ENCODE measurements at regions not wholly inside any gene's neighbourhood (a gene's known extent, or its start where the extent isn't known, plus 50 kb on each side); places are given as distances from the start of the nearest gene placed in this dataset.

GRCh38 chr11:39786682-39787081, 1672.8 kb downstream of the LRRC4C start:
- H3K27ac ChIP-seq = no peak overlapping the region
- TF ChIP-seq ZFX (IDR thresholded peaks at IDR 0.05; ENCODE audit: borderline replicate concordance) = no peak
- TF ChIP-seq, protein P1, sequence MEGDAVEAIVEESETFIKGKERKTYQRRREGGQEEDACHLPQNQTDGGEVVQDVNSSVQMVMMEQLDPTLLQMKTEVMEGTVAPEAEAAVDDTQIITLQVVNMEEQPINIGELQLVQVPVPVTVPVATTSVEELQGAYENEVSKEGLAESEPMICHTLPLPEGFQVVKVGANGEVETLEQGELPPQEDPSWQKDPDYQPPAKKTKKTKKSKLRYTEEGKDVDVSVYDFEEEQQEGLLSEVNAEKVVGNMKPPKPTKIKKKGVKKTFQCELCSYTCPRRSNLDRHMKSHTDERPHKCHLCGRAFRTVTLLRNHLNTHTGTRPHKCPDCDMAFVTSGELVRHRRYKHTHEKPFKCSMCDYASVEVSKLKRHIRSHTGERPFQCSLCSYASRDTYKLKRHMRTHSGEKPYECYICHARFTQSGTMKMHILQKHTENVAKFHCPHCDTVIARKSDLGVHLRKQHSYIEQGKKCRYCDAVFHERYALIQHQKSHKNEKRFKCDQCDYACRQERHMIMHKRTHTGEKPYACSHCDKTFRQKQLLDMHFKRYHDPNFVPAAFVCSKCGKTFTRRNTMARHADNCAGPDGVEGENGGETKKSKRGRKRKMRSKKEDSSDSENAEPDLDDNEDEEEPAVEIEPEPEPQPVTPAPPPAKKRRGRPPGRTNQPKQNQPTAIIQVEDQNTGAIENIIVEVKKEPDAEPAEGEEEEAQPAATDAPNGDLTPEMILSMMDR (IDR thresholded peaks at IDR 0.05) = no peak

GRCh38 chr11:39786281-39786680, 1673.2 kb downstream of the LRRC4C start:
- TF ChIP-seq ZFX (IDR thresholded peaks at IDR 0.05; ENCODE audit: borderline replicate concordance) = no peak
- TF ChIP-seq, protein P1 (IDR thresholded peaks at IDR 0.05) = no peak
- H3K27ac ChIP-seq = no peak overlapping the region

DNA sequence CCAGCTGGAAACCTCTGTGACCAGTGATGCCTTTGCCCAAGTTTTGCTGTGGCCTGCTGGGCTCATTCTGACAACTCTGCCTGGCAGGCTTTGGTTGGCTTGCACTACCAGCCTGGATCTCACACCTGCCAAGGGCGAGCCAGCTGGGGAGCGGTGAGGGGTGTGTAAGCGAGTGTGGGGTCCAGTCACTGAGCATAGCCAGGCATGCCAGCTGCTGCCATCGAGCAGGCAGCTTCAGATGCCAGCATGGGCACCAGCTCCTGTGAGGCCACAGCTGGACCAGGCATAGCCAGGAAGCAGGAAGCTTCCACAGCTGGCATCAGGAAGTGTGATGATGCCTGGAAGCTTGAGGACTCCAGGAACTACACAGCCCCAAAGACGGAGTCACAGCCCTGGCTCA, 1674.6 kb downstream of the LRRC4C start:
- no peak overlapping the region for H3K27ac ChIP-seq
- no peak for TF ChIP-seq ZFX (IDR thresholded peaks at IDR 0.05; ENCODE audit: borderline replicate concordance)
- TF ChIP-seq, protein P1 (IDR thresholded peaks at IDR 0.05) = no peak

GRCh38 chr11:39780131-39780530, 1679.3 kb downstream of the LRRC4C start:
- TF ChIP-seq, protein P1 (IDR thresholded peaks at IDR 0.05) = no peak
- no peak for TF ChIP-seq ZFX (IDR thresholded peaks at IDR 0.05; ENCODE audit: borderline replicate concordance)
- no peak overlapping the region for H3K27ac ChIP-seq

DNA sequence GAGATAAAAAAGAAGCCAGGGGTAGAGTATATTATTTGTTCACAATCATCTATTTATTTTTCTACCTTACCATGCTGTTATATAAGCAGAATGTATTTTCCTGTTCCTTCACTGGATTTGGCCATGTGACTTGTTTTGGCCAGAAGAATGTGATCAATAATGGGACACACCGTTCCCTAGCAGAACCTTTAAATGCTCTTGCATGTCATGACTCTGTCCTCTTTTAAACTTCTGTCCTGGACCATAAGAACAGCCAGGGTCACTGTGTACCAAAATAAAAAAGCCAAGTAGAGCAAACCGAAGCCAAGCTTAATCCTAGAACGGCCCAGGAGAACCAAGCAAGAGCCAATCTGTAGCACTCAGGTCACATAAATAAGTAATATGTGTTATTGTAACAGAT, 1682.4 kb downstream of the LRRC4C start:
- H3K27ac ChIP-seq = no peak overlapping the region
- TF ChIP-seq, protein P1 (IDR thresholded peaks at IDR 0.05) = no peak
- no peak for TF ChIP-seq ZFX (IDR thresholded peaks at IDR 0.05; ENCODE audit: borderline replicate concordance)

DNA sequence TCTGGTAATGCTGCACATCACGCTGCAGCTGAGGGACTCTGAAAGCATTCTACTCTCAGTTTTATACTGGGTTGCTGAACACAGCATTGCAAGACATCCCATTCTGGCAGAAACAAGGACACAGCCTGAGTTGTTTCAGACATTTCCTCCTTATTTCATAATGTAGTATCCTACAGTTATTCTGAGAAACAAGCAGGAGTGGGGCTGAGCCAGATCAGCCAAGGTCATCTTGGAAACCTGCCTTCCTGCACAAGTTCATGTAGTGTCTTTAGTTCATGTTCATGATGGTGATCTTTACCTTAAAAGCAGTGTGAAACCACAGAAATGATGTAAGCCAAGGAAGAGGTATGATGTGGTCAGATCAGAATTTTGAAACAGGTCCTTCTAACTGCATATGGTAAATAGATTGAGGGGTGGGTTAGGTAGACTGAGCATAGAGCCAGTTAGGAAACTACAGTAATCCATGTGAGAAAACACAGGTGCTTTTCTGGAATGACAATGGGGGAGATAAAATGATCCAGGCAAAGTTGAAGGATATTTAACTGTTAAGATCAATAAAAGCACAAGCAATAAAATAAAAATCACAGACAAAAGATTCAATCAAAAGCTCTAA, 1686.8 kb downstream of the LRRC4C start:
- TF ChIP-seq, protein P1 (IDR thresholded peaks at IDR 0.05) = no peak
- TF ChIP-seq ZFX (IDR thresholded peaks at IDR 0.05; ENCODE audit: borderline replicate concordance) = no peak
- no peak overlapping the region for H3K27ac ChIP-seq

GRCh38 chr11:39768214-39768613, 1691.2 kb downstream of the LRRC4C start:
- no peak overlapping the region for H3K27ac ChIP-seq
- no peak for TF ChIP-seq ZFX (IDR thresholded peaks at IDR 0.05; ENCODE audit: borderline replicate concordance)
- TF ChIP-seq, protein P1 (IDR thresholded peaks at IDR 0.05) = no peak

Data from 22Rv1 (cell line).